ENCODE measurements at regions not wholly inside any gene's neighbourhood (a gene's known extent, or its start where the extent isn't known, plus 50 kb on each side); places are given as distances from the start of the nearest gene placed in this dataset.

DNA sequence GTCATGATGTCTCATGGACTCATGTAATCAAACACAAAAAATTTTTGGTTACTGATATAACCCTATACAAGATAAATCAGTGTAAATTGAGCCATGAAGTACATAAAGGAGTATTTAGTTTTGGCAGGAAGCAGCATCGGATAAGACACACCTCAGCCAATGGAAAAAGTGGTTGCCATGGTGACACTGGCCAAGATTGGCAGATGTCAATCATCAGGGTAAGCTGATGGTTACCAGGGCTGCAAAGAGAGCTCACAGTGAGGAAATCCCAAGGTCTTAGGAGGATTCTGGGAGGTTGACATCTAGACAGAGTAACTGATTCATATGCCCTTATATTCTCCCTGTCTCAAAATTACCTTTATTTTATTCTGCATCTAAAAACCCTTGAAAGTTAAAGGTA, 203.8 kb upstream of the PCSK2 start:
- TF ChIP-seq USF2 (IDR thresholded peaks at IDR 0.05; ENCODE audit: borderline replicate concordance, low read depth, low read length): no peak
- no peak for TF ChIP-seq CTCF (IDR thresholded peaks at IDR 0.05 in 2 of 3, conservative IDR thresholded peaks at IDR 0.05 in 1 of 3; ENCODE audit: control insufficient read depth in 2 of 3, extremely low read depth in 1 of 3, insufficient read depth in 1 of 3, low read depth in 3 of 3, low read length in 3 of 3)
- no peak for TF ChIP-seq ESRRA (IDR thresholded peaks at IDR 0.05; ENCODE audit: low read length)
- TF ChIP-seq CBX5 (IDR thresholded peaks at IDR 0.05; ENCODE audit: low read depth): no peak
- TF ChIP-seq MYC (IDR thresholded peaks at IDR 0.05; ENCODE audit: insufficient read depth, insufficient read length, insufficient replicate concordance, low read length, severe bottlenecking): no peak
